WI38 (cell line): ENCODE measurements at regions not wholly inside any gene's neighbourhood (a gene's known extent, or its start where the extent isn't known, plus 50 kb on each side); places are given as distances from the start of the nearest gene placed in this dataset.

Source experiments
- H3K4me3 ChIP-seq: 2 replicates; pipeline ENCODE4 v1.5.1; 2011; ENCODE audit warnings: low read depth, mild to moderate bottlenecking, control low read depth, low read length
- TF ChIP-seq, protein P1 (sequence below): IDR thresholded peaks from 2 replicates; pipeline ENCODE4 v1.5.1; 2012; ENCODE audit warnings: low read depth, mild to moderate bottlenecking, control low read depth, low read length

DNA sequence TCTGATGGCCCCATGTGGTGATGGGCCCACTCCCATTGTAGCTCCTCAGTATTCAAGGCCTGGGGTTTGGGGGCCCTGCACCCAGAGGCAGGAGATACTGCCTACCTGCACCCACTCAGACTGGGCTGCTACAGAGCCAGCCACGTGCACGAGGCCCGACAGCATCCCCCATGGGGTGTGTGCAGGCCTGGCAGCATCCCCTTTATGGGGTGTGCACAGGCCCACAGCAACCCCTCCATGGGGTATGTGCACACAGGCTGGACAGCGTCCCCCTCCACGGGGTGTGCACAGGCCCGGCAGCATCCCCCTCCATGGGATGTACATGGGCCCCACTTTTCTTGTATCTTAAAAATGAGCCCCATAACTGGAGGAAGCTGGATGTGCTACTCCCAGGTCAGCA lies 156.0 kb downstream of the RBFOX3 start:
- H3K4me3 ChIP-seq: no peak overlapping the region
- TF ChIP-seq, protein P1, sequence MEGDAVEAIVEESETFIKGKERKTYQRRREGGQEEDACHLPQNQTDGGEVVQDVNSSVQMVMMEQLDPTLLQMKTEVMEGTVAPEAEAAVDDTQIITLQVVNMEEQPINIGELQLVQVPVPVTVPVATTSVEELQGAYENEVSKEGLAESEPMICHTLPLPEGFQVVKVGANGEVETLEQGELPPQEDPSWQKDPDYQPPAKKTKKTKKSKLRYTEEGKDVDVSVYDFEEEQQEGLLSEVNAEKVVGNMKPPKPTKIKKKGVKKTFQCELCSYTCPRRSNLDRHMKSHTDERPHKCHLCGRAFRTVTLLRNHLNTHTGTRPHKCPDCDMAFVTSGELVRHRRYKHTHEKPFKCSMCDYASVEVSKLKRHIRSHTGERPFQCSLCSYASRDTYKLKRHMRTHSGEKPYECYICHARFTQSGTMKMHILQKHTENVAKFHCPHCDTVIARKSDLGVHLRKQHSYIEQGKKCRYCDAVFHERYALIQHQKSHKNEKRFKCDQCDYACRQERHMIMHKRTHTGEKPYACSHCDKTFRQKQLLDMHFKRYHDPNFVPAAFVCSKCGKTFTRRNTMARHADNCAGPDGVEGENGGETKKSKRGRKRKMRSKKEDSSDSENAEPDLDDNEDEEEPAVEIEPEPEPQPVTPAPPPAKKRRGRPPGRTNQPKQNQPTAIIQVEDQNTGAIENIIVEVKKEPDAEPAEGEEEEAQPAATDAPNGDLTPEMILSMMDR: no peak

DNA sequence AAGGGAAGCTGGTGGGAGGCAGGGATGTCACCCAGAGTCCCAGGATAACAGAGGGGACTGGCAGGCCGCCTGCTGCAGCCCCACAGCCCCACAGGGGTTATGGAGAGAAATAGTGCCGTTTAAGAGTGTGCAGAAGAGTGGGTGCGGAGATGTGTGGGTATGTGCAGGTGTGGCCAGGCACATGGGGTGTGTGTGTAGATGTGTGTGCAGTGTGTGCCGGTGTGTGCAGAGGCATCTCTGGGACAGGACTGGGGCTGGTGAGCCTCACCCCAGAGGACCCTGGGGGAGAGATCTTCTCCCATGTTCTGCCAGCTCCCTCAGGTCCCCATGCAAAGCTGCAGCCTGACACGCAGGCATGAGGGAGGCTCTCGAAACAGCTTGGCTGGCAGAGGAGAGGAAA lies 157.4 kb downstream of the RBFOX3 start:
- H3K4me3 ChIP-seq: no peak overlapping the region
- TF ChIP-seq, protein P1: no peak

DNA sequence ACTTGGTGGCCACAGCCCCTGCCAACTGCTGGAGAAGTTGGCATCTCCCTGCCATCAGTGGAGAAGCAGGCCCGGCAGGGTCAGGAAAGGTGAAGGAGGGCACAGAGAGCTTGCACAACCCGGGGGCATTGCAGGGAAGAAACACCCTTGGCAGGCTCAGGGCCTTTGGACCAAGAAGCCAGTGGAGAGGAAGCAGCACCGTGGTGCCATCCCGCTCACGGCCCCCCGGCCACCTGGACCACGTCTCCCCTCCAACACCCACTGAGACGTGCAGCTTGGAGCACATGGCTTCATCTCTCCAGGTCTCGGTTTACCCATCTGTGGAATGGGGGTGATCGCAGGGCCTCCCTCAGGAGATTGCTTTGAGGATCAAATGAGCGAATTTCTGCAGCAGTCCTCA lies 158.1 kb downstream of the RBFOX3 start:
- TF ChIP-seq, protein P1: no peak

DNA sequence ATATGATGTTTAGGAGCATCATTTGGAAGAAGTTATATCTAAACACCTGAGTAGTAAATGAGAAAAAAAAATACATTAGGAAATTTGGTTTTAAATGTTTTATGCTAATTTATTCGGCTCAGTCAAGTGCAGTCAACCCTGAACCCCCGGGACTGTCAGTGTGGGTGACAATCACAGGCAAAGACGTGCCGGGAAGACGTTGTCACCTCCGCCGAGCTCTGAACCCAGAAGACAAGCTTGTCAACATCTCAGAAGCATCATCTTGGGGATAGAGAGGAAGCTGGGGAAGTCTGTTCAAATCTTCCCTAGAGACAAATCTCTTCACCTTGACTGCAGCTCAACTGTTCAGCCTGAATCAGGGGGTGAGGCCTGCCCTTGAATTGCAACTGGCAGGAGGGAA lies 159.7 kb downstream of the RBFOX3 start:
- TF ChIP-seq, protein P1: no peak
- no peak overlapping the region for H3K4me3 ChIP-seq

More for the DNA sequence above, 158.1 kb downstream of the RBFOX3 start:
- H3K4me3 ChIP-seq: no peak overlapping the region

DNA sequence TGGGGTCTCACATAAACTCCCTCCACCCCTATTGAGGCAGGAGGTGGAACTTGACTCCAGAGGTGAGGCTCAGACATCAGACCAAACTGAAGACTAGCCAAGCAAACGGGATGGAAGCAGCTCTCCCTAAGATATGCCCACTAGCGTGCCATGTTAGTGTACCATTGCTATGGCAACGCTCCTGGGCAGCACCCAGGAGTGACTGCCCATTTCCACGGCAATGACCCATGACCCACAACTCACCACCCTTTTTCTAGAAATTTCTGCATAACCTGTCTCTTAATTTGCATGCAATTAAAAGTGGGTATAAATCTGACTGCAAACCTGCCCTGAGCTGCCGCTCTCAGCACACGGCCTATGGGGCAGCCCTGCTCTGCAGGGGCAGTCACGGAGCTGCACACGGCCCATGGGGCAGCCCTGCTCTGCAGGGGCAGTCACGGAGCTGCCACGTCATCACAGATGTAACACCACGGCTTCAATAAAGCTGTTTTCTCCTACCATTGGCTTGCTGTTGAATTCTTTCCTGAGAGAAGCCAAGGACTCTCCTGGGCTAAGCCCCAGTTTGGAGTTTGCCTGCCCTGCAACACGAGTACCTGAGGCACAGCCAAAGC lies 164.3 kb downstream of the RBFOX3 start:
- TF ChIP-seq, protein P1: no peak
- no peak overlapping the region for H3K4me3 ChIP-seq

DNA sequence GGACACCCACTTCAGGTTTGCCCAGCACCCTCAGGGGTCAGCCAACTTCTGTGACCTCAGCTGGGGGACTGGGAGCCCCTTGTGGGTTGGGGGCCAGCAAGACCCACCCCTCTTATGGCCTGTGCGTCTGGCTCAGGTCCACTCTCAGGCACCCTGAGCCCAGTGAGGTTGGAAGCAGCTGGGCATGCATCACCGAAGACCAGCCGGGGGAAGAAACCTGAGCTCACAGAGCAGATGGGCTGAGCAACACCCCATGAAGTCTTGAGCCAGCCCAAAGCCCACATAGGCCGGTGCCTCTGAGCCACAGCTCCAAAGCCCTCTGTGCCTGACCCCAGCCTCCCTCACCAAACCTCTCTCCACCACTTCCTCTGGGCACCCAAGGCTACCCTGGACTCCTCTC lies 166.7 kb downstream of the RBFOX3 start:
- no peak overlapping the region for H3K4me3 ChIP-seq
- TF ChIP-seq, protein P1: no peak

DNA sequence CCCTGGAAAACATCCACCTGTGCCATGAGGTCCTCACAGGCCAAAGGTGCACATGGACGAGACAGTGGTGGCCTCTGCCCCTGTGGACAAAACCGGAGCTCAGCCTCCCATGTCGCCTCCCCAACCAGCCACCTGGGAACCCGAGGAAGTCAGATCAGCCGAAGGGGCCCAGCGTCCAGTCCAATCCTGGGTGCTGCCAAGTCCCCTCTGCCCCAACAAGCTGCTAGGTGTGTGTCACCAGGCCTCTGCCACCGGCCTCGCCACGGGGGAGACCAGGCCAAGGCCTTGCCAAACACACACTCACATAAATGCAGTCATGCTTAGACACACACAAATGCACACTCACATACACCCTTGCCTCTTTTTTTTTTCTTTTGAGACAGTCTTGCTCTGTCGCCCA lies 167.8 kb downstream of the RBFOX3 start:
- TF ChIP-seq, protein P1: no peak
- H3K4me3 ChIP-seq: no peak overlapping the region
